Stimulated activated CD4-positive, alpha-beta T cell treated with anti-CD3 and anti-CD28 coated beads, Interleukin-4, amount 100 ng/mL, for 4 hours (primary cell): ENCODE measurements at regions not wholly inside any gene's neighbourhood (a gene's known extent, or its start where the extent isn't known, plus 50 kb on each side); places are given as distances from the start of the nearest gene placed in this dataset.

ENCODE experiments used
- DNase-seq, 2 experiments: peaks; one replicate each; pipeline ENCODE4 v3.0.0-alpha.2; 2020

GRCh38 chr9:4382722-4383317 lies 83.0 kb upstream of the GLIS3 start:
- DNase-seq, result no peak

GRCh38 chr9:4381744-4382143 lies 81.9 kb upstream of the GLIS3 start:
- no peak for DNase-seq

GRCh38 chr9:4380406-4380805 lies 80.5 kb upstream of the GLIS3 start:
- DNase-seq, result no peak

GRCh38 chr9:4375424-4376200 lies 75.7 kb upstream of the GLIS3 start:
- DNase-seq, result no peak

GRCh38 chr9:4371108-4371507 lies 71.2 kb upstream of the GLIS3 start:
- no peak for DNase-seq

- no peak for DNase-seq
Measured at GRCh38 chr9:4370501-4370900, 70.6 kb upstream of the GLIS3 start.

- peak in 1 of 2 experiments; percentile 9 for DNase-seq
Measured at GRCh38 chr9:4366591-4367330, 66.9 kb upstream of the GLIS3 start.

- no peak for DNase-seq
Measured at GRCh38 chr9:4365055-4365454, 65.2 kb upstream of the GLIS3 start.

- DNase-seq, result no peak
Measured at GRCh38 chr9:4362281-4362680, 62.4 kb upstream of the GLIS3 start.

- DNase-seq, result no peak
Measured at GRCh38 chr9:4359016-4359415, 59.1 kb upstream of the GLIS3 start.

GRCh38 chr9:4357929-4358328 lies 58.1 kb upstream of the GLIS3 start:
- DNase-seq, result no peak

GRCh38 chr9:4356306-4356705 lies 56.4 kb upstream of the GLIS3 start:
- DNase-seq, result no peak

GRCh38 chr9:4353236-4353635 lies 53.4 kb upstream of the GLIS3 start:
- DNase-seq, result no peak

- no peak for DNase-seq
Measured at GRCh38 chr9:4349816-4350418, 50.0 kb upstream of the GLIS3 start.
